HG03460 (cell line): ENCODE measurements at regions not wholly inside any gene's neighbourhood (a gene's known extent, or its start where the extent isn't known, plus 50 kb on each side); places are given as distances from the start of the nearest gene placed in this dataset.

Experiments
- ATAC-seq: cut with Tn5 transposase; IDR thresholded peaks from one replicate; pipeline ENCODE4 v1.9.1; 2021; ENCODE audit not compliant: unreplicated experiment

GRCh38 chr11:116173506-116173905 lies 599.3 kb downstream of the BUD13 start:
- ATAC-seq: no peak

DNA sequence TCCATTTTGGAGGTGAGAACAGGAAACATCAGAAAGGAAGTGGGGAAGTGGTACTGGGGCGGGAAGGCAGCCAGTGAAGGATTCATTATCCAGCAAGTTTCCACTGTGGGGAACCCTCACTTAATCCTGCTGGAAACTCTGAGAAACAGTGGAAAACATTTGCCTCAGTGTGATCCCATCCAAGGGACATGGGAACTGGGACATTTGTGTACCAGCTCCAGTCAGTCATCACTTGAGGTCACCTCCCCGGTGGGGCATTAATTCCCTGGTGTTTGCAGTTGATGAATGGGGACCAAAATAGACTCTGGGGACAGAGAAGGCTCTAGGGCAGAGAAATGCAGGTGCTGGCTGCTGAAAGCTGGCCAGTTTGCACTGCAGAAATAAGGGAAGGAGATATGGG lies 599.9 kb downstream of the BUD13 start:
- no peak for ATAC-seq

DNA sequence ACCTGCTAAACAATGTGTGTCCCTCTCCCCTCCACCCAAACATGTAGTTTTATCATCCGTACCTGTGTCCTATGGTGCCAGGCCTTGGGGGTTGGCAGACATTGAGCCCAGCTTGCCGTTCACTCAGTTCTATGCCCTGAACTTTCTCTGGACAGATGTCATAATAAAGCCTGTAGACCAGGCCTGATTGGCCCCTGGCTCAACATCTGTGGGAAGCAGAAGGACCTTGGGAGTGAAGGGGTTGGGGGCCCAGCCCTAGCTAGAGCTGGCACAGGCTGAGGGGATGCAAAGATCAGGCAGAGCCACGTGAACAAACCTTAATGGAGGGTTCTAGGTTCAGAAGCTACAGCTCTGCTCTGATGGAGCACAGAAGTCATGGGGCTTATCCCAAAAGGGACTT lies 600.6 kb downstream of the BUD13 start:
- ATAC-seq: no peak

- ATAC-seq: no peak
Measured at GRCh38 chr11:116171271-116172140, 601.3 kb downstream of the BUD13 start.

DNA sequence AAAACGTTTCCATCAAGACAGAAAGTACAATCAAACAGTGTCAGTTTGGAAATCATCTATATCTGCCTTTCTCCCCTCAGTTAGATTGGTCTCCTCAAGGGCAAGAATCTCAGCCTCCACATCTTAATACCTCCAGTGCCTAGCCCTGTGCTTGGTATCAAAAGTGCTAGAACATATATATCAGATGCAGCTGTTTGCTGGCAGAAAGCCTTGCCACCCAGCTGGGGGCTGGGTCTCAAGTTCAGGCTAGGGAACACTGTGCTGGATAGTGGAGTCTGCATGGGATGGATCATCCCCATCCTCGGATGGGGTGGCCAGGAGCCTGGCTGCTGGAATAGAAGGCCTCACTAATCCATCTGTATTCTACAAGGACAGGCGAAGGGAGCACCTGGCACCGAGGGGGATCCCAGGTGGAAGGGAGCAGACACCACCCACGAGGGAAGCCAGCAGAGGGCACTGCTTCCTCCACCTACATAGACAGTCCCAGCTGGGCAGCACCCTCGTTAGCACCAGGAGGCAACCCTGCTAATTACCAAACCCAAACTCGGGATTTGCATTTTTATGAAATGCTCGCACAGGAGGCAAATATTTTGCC lies 602.2 kb downstream of the BUD13 start:
- ATAC-seq: no peak

- no peak for ATAC-seq
Measured at GRCh38 chr11:116169776-116170175, 603.0 kb downstream of the BUD13 start.

DNA sequence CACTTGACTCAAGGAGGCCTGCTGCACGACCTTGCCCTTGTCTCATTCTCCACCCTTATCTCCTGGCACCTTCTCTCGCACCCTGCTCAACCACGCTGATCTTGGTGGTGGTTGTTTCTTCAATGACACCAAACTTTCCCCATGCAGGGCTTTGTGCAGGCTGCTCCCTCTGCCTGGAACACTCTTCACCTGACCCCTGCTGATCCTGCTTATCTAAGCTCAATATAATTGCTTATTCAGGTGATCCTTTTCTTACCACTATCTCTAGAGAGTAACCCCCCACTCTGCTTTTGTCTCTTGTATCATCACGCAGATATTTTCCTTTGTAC lies 604.4 kb downstream of the BUD13 start:
- no peak for ATAC-seq

DNA sequence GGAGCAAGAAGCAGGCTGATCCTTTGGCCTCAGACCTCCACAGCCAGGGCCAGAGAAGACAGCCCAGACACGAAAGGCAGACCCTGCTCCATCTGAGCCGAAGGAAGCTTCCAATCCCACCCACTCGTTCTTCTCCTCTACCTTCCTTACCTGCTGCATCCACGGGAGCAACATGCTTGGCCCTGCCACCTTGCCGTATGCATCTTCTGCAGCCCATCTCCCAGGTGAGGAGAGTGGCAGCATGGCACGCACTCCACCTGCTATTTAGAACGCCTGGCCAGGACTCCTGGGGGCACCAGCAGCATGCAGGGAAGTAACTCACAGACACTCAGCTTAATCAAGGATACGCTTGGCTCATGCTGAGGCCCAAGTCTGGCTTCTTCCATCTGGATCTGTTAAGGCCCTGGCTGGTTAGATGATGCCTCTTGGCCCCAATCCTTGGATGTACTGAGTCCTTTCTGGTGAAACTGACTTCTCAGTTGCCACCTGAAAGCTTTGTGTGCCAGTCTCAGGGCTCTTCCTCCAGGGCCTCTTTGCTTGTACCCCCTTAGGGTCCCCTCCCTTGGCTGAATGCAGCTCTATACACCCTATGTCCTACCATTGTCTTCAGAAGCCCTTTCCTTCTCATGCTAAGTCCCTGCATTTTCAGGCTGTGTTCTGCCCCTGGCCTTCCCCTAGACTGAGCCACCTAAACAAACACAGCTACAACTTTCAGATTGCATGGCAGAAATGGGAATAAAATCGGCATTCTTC lies 604.9 kb downstream of the BUD13 start:
- ATAC-seq: no peak

DNA sequence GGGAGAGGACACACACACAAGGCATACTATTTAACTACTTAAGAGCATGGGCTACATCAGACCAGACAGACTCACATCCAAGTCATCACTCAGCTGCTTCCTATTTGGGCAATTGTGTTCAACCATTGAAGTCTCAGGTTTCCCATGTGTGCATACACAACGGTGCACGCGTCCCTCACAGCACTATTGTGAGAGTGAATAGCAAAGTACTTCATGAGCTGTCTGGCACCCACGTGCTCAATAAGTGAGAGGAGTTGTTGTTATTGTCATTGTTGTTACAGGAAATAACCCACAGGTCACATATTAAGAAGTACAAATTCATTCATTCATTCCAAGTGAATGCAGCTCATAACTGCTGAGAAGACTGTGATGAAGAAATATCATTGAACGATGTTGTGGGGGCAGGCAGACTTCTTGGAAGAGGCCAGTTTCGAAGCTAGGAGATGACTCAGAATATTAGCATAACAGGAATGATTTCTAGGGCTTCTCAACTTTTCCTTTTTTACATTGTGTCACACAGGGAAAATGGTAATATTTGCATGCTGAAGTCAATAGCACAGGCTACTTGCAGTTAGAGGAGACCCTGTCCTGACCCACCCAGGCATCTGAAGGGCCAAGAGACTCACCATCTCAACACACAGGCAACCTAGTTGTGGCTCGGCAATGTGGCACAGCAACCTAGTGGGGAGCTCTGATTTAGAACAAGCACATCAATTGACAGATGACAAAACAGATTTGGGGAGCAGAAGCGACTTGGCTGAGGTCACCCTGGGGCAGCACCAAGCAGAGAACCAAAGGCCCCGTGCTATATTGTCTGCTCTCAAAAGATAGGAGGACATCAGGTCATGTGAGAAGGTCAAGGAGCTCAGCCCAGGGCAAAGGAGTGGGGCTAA lies 606.0 kb downstream of the BUD13 start:
- no peak for ATAC-seq

DNA sequence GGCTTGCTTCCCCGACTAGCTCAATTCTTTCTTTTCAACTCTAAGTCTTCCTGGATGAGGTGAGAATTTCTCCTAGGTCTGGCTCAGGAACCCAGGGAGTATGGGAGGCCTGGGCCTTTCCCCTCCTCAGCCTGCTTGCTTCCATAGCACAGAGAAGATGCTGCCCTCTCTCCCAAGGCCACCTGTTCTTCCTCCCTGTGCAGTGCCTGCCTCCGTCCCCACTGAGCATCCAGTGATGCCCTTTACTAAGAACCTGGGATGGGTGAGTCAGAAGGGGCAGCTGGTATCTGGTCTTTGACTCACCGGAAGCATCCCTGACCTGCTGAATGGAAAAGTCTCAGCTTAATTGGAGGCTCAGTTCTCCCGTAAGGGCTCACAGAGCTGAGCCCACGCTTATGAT lies 607.9 kb downstream of the BUD13 start:
- no peak for ATAC-seq

DNA sequence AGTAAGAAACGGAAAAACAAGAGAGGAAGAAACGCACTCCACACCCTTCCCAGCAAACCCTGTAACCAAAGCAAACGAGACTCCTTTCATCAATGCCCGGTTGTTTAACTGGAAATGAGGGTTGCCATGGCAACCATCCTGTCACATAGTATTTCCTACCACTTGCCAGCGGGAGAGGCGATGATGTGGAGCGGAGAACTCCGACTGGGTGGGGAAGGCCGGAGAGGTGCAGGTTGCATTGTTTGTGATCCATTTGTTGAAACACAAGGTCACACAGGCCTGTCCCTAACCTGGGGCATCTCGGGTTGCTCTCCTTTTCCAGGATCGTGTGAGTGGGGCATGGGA lies 609.9 kb downstream of the BUD13 start:
- no peak for ATAC-seq

GRCh38 chr11:116162086-116162885 lies 610.5 kb downstream of the BUD13 start:
- no peak for ATAC-seq

DNA sequence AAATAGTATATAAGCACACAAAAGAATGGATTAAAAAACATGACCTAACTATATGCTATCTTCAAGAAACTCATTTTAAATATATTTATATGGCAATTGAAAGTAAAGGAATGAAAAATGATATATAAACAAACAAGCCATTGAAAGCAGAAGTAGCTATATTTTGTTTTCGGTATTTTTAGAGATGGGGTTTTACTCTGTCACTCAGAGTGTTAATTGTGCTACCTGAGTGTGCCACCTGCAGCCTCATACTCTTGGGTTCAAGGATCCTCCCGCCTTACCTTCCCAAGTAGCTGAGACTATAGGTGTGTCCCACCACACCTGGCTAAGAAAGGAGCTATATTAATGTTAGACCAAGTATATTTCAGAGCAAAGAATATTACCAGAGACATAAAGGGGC lies 624.1 kb downstream of the BUD13 start:
- ATAC-seq: no peak

DNA sequence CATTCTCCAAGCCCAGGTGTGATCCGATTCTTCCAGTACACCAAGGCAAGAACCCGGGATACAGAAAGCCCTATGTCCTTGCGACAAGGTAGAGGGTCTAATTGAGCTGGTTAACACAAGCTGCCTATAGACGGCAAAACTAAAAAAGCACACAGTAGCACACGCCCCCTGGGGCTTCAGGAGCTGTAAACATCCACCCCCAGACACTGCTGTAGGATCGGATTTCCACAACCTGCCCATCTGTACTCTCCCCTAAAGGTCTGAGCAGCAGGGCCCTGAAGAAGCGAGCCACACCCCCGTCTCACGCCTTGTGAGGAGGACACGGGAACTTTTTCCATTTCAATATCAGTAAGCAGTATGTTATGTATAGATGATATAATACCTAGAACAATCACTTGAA lies 624.7 kb downstream of the BUD13 start:
- ATAC-seq: no peak

GRCh38 chr11:116145187-116145865 lies 627.5 kb downstream of the BUD13 start:
- ATAC-seq: no peak

- ATAC-seq: no peak
Measured at GRCh38 chr11:116144387-116144958, 628.3 kb downstream of the BUD13 start.

- no peak for ATAC-seq
Measured at GRCh38 chr11:116138280-116138679, 634.1 kb upstream of the CADM1 start.

DNA sequence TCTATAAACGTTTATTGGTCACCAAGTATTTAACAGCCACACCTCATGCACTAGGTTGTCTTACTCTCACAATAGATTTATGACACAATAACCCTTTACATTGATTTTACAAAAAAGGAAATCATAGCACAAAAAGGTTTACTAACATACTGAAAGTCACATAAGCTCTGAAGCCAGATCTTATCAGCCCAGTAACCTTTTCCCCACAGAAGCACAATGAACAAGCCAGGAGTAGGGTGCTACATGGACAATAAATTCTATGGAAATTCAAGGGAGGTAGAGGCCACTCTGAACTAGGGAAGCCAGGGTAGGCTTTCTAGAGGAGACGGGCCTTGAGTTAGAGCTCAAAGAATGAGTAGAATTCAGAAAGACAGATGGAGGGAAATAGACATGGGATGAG lies 633.5 kb upstream of the CADM1 start:
- ATAC-seq: no peak

- ATAC-seq: no peak
Measured at GRCh38 chr11:116136987-116137674, 632.9 kb upstream of the CADM1 start.
